Left cardiac atrium (tissue), 4 donors: ENCODE measurements at regions not wholly inside any gene's neighbourhood (a gene's known extent, or its start where the extent isn't known, plus 50 kb on each side); places are given as distances from the start of the nearest gene placed in this dataset.
"Not testable (repeated sequence)": the region's sequence is repeated elsewhere in the genome, so short reads cannot be mapped to it uniquely, and the experiment has no call there.

Source experiments
- ATAC-seq, 2 donors: fragments of 200-7000 bp; cut with Tn5 transposase; one replicate each; pipeline ENCODE4 v1.9.1; 2020; ENCODE audit warnings: mild to moderate bottlenecking in 2 of 2, moderate library complexity in 2 of 2
- DNase-seq: peaks from one replicate; pipeline ENCODE4 v3.0.0-alpha.2; 2020
- intact Hi-C, 2 donors: fragments of 100-400 bp; cut with DNase I; formaldehyde crosslinking; loops; one replicate each; pipeline versions ENCODE4 v1.14.1 to v1.15.1; 2022 to 2023
- donor health status: DM: no; HTN: yes; CAD: no.
- donor health status: DM: no; HTN: yes; CAD: no; lungs with severe emphysema.
- donor health status: DM: yes; HTN: yes; CAD: no.
- donor health status: Dilated cardiomyopathy.

- DNase-seq, ATAC-seq, intact Hi-C loops: not testable (repeated sequence)
Observed at GRCh38 chr20:54352541-54352940, 122.9 kb upstream of the DOK5 start.

- intact Hi-C loops = no loop called here
- DNase-seq (no peak), ATAC-seq (no peak)
Observed at GRCh38 chr20:54353292-54353691, 122.1 kb upstream of the DOK5 start.

- ATAC-seq (no peak), DNase-seq (no peak)
- intact Hi-C loops = no loop called here
Observed at GRCh38 chr20:54355631-54356280, 119.6 kb upstream of the DOK5 start.

- intact Hi-C loops = no loop called here
- ATAC-seq (no peak), DNase-seq (no peak)
Observed at GRCh38 chr20:54356801-54357200, 118.6 kb upstream of the DOK5 start.

GRCh38 chr20:54361475-54361874 is 113.9 kb upstream of the DOK5 start:
- intact Hi-C loops = no loop called here
- no peak for ATAC-seq
- DNase-seq = no peak

- DNase-seq = no peak
- intact Hi-C loops = no loop called here
- no peak for ATAC-seq
Observed at GRCh38 chr20:54362283-54362682, 113.1 kb upstream of the DOK5 start.

GRCh38 chr20:54364365-54364764 is 111.0 kb upstream of the DOK5 start:
- DNase-seq (no peak), ATAC-seq (no peak)
- intact Hi-C loops = no loop called here

- no peak for ATAC-seq
- intact Hi-C loops = no loop called here
Observed at GRCh38 chr20:54364919-54365318, 110.5 kb upstream of the DOK5 start.

GRCh38 chr20:54366669-54367344 is 108.6 kb upstream of the DOK5 start:
- ATAC-seq (no peak), DNase-seq (no peak)
- intact Hi-C loops = no loop called here

More at GRCh38 chr20:54364919-54365318, 110.5 kb upstream of the DOK5 start:
- DNase-seq = no peak

GRCh38 chr20:54368570-54368969 is 106.8 kb upstream of the DOK5 start:
- intact Hi-C loops = no loop called here
- DNase-seq (no peak), ATAC-seq (no peak)

GRCh38 chr20:54372313-54372712 is 103.1 kb upstream of the DOK5 start:
- ATAC-seq (no peak), DNase-seq (no peak)
- intact Hi-C loops = no loop called here

- intact Hi-C loops = no loop called here
- no peak for DNase-seq
Observed at GRCh38 chr20:54377992-54378773, 97.2 kb upstream of the DOK5 start.

GRCh38 chr20:54379893-54380584 is 95.4 kb upstream of the DOK5 start:
- DNase-seq (no peak), ATAC-seq (no peak)
- intact Hi-C loops = no loop called here

More at GRCh38 chr20:54377992-54378773, 97.2 kb upstream of the DOK5 start:
- no peak for ATAC-seq

- no peak for ATAC-seq
- intact Hi-C loops = no loop called here
- DNase-seq = no peak
Observed at GRCh38 chr20:54382419-54382818, 93.0 kb upstream of the DOK5 start.

GRCh38 chr20:54385746-54386145 is 89.6 kb upstream of the DOK5 start:
- intact Hi-C loops = no loop called here
- DNase-seq = no peak
- no peak for ATAC-seq

- DNase-seq (no peak), ATAC-seq (peak in 1 of 2 donors; percentile 21)
- intact Hi-C loops = no loop called here
Observed at GRCh38 chr20:54389596-54390280, 85.7 kb upstream of the DOK5 start.

- ATAC-seq = no peak
- no peak for DNase-seq
- intact Hi-C loops = no loop called here
Observed at GRCh38 chr20:54397292-54398140, 77.9 kb upstream of the DOK5 start.

- intact Hi-C loops = no loop called here
- ATAC-seq = no peak
- no peak for DNase-seq
Observed at GRCh38 chr20:54398814-54399213, 76.6 kb upstream of the DOK5 start.
